ENCODE measurements at regions not wholly inside any gene's neighbourhood (a gene's known extent, or its start where the extent isn't known, plus 50 kb on each side); places are given as distances from the start of the nearest gene placed in this dataset.

DNA sequence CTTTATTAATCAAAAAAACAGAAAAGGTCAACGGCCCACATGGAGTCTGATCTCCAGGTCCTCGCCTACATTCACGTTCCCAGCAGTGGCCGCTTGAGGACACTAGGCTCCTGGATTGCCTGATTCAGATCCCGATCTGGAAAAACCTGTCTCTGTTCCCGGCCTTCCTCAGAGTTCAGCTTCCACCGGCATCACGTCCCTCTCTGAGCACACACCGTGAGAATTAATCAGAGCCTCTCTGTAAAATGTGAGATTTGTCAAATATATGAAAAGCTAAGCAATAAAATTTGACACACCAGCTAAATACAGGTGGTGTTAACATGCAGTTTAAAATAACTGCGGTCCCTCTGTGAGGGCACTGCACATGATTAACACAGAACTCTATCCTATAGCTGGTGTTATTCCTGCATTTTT is 122.8 kb upstream of the COL21A1 start:
- peak overlapping the region in 9 of 11 experiments; percentile 3 to 74 (median 37); a peak in 13 of 22 replicates for H3K4me2 ChIP-seq
- 0 out of 22 replicates have a peak overlapping the region, but pooled peaks of 1 of the 11 experiments have one; percentile 4 for H3K27ac ChIP-seq
- peaks cover 12 to 34% (median 16%) of the 10 kb centered on the region in 10 experiments; a peak in 18 of 20 replicates for H3K4me1 ChIP-seq
- TF ChIP-seq Cebpa-rat (IDR thresholded peaks at IDR 0.05): no peak
- H3K4me3 ChIP-seq: no peak overlapping the region
- no peaks in the 10 kb centered on the region for H3K9me3 ChIP-seq (replicated peaks in 1 of 11)
- no peaks in the 10 kb centered on the region for H3K36me3 ChIP-seq
- peaks cover 0 to 59% (median 0%) of the 10 kb centered on the region in 11 experiments; a peak in 5 of 22 replicates for H3K27me3 ChIP-seq
- no peak overlapping the region for H3K9ac ChIP-seq
- H4K20me1 ChIP-seq: peaks cover 0 to 10% (median 0%) of the 10 kb centered on the region in 11 experiments; a peak in 1 of 22 replicates

DNA sequence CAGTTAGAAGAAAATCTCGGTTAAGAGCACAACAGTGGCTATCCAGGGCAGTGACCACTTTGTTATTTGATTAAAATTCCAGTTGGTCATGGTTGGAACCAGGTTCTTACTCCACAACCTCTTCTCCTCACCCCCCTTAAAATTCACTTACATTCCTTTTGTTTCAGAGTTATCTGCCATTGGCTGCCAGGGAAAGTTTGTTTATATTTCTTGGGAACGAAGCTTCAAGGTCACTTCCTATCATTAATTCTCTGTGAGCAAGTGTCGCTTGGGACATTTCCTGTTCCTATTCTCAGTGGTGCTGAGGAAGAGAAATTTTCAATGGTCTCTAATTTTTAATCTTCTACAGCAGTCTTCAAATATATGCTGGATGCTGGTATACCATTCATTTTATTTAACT is 121.1 kb upstream of the COL21A1 start:
- TF ChIP-seq Cebpa-rat (IDR thresholded peaks at IDR 0.05): no peak
- no peak overlapping the region for H3K27ac ChIP-seq

DNA sequence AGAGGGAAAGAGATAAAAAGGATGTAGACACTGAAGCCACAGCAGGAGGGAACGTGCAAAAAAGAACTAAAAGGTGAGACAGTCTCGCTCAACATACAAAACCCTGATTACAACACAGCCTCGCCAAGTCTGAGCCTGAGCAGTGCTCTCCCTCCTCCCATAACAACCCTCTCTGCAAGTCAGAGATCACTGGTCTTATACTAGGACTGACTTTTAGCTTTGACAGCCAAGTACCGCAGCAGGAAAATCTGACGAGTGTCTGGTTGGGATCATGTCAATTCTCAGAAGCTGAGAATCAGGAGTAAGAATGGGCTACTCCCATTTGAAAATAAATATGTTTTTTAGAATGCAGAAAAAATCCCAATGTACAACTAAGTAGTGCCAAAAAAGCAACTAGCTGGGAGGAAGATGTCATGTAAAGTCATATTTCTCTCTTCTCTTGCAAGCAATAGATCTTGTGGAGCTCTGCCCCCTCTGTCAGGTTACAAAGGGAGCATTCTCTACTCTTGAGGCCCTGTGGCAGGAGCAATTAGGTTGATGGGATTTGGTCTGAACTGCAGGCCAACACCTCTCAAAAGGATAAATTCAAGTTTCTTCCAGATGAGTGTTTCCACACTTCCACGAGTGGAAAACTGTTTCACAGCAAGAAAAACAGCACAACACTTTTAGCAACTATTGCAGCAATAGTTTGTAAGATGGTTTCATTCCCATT is 118.9 kb upstream of the COL21A1 start:
- Histone ChIP-seq H3K36me3 (no peaks in the 10 kb centered on the region), H3K9me3 (replicated peaks in 1 of 11) (no peaks in the 10 kb centered on the region), H3K27ac (no peak overlapping the region), H3K27me3 (peaks cover 0 to 30% (median 0%) of the 10 kb centered on the region in 11 experiments; a peak in 2 of 22 replicates), H4K20me1 (peaks cover 0 to 4% (median 0%) of the 10 kb centered on the region in 11 experiments; a peak in 1 of 22 replicates), H3K4me1 (peaks cover 12 to 28% (median 14%) of the 10 kb centered on the region in 10 experiments; a peak in 18 of 20 replicates), H3K4me3 (no peak overlapping the region), H3K4me2 (no peak overlapping the region), H3K9ac (no peak overlapping the region)
- TF ChIP-seq Cebpa-rat (IDR thresholded peaks at IDR 0.05): no peak

More for the DNA sequence above, 121.1 kb upstream of the COL21A1 start:
- Histone ChIP-seq H3K9ac (no peak overlapping the region), H3K4me3 (no peak overlapping the region), H4K20me1 (peaks cover 0 to 10% (median 0%) of the 10 kb centered on the region in 11 experiments; a peak in 1 of 22 replicates), H3K36me3 (no peaks in the 10 kb centered on the region), H3K4me1 (peaks cover 12 to 34% (median 16%) of the 10 kb centered on the region in 10 experiments; a peak in 18 of 20 replicates), H3K27me3 (peaks cover 0 to 47% (median 0%) of the 10 kb centered on the region in 11 experiments; a peak in 5 of 22 replicates), H3K9me3 (replicated peaks in 1 of 11) (no peaks in the 10 kb centered on the region), H3K4me2 (peak overlapping the region in 2 of 11 experiments; percentile 35 to 60; a peak in 4 of 22 replicates)

DNA sequence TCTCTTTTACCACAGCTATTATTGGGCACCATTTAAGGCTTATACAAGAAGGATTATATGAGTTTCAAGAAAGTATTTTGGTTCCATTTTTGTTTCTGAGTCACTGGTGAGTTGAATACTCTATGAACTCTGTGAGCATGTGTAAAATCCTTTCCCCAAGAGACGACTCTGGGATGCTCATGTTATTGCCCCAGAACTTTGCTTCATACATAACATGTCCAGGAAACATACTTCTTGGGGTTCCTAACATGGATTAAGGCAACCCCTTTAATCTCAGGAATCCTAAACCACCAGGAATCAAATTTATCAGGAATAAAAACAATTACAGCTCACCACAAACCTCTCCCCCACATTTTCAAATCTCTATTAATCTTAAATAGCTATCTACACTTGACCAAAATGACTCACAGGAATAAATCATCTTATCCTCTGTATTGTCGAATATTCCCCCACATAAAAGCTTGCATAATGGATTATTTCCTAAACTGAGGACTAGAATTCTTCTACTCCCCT is 117.5 kb upstream of the COL21A1 start:
- H3K4me2 ChIP-seq: no peak overlapping the region
- H3K9ac ChIP-seq: no peak overlapping the region

DNA sequence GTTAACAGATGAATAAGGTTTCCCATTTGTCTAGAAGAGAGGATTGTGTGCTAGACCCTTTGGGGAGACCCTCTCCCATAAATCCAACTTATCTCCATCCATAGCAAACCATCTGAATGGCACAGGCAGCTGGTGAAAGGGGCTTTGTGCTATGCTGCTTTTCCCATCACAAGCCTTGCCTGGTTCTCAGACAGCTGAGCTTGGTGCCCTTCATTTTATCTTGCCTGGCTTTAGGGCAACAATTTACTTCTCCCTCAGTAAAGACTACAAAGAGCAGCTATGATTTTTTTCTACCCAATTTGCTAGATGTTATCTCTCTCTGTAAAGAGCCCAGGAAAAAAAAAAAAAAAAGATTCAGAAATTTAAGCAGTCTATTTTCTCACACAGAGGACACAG is 117.0 kb upstream of the COL21A1 start:
- H3K27me3 ChIP-seq: peaks cover 0 to 30% (median 0%) of the 10 kb centered on the region in 11 experiments; a peak in 2 of 22 replicates
- no peak overlapping the region for H3K4me2 ChIP-seq
- no peak overlapping the region for H3K4me3 ChIP-seq
- H4K20me1 ChIP-seq: no peaks in the 10 kb centered on the region
- H3K9me3 ChIP-seq (replicated peaks in 1 of 11): no peaks in the 10 kb centered on the region
- no peaks in the 10 kb centered on the region for H3K36me3 ChIP-seq
- H3K9ac ChIP-seq: no peak overlapping the region
- no peak overlapping the region for H3K27ac ChIP-seq
- no peak for TF ChIP-seq Cebpa-rat (IDR thresholded peaks at IDR 0.05)
- peaks cover 0 to 11% (median 0%) of the 10 kb centered on the region in 10 experiments; a peak in 2 of 20 replicates for H3K4me1 ChIP-seq

More for the DNA sequence above, 117.5 kb upstream of the COL21A1 start:
- Histone ChIP-seq H3K4me3 (no peak overlapping the region), H3K4me1 (peaks cover 0 to 14% (median 0%) of the 10 kb centered on the region in 10 experiments; a peak in 6 of 20 replicates), H3K27me3 (peaks cover 0 to 30% (median 0%) of the 10 kb centered on the region in 11 experiments; a peak in 2 of 22 replicates), H4K20me1 (no peaks in the 10 kb centered on the region), H3K36me3 (no peaks in the 10 kb centered on the region), H3K9me3 (replicated peaks in 1 of 11) (no peaks in the 10 kb centered on the region), H3K27ac (no peak overlapping the region)
- no peak for TF ChIP-seq Cebpa-rat (IDR thresholded peaks at IDR 0.05)

DNA sequence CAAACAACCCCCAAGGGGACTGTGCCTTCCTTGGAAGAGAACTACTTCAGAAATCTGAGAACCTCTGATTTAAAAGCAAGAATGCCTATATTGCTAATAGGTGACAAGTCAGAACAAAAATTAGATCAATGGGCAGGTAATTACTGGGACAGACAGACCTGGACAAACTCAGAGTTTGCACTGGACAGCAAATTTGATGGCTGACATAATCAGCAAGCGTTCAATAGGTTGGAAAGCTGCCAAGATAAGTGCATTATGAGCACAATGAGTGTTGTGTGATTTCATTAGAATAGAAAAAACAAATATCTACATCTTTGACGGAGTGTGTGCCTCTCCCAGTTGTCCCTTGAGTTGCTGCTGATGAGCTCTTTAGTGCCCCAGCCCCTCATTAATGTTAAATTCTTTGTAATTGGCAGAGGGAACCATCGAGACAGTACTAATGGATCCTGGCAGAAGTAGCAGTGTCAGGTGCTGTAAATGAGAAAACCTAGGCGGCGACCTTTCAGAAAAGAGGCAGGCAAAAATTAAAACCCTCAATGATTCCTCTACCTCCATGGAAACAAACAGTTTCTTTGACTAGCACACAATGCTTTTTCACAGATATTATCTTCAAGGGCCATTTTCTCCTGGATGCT is 116.5 kb upstream of the COL21A1 start:
- Histone ChIP-seq H3K4me2 (no peak overlapping the region), H3K9ac (no peak overlapping the region), H3K27me3 (peaks cover 0 to 27% (median 0%) of the 10 kb centered on the region in 11 experiments; a peak in 2 of 22 replicates), H3K36me3 (no peaks in the 10 kb centered on the region), H4K20me1 (no peaks in the 10 kb centered on the region), H3K9me3 (replicated peaks in 1 of 11) (no peaks in the 10 kb centered on the region), H3K27ac (no peak overlapping the region), H3K4me1 (peaks cover 0 to 7% (median 0%) of the 10 kb centered on the region in 10 experiments; a peak in 2 of 20 replicates), H3K4me3 (no peak overlapping the region)
- TF ChIP-seq Cebpa-rat (IDR thresholded peaks at IDR 0.05): no peak

DNA sequence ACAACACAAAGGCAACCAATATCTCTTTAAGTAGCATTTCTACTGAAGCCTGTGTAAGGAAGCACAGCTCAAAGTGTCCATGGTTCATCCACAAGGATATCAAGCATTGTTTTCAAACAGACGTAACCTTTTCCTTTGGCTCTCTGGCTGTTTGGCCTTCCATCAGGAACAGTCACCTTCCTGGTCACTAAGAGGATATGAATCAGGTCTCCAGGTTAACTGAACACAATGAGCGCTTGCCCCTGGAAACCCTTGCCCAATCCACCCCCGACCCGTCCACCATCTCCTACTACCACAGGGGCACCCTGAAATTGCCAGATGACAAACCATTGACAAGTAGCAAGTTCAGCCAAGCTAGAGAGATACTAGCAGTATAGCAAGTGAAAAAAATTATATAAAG is 114.4 kb upstream of the COL21A1 start:
- Histone ChIP-seq H4K20me1 (no peaks in the 10 kb centered on the region), H3K9me3 (replicated peaks in 1 of 11) (no peaks in the 10 kb centered on the region), H3K4me3 (no peak overlapping the region)

DNA sequence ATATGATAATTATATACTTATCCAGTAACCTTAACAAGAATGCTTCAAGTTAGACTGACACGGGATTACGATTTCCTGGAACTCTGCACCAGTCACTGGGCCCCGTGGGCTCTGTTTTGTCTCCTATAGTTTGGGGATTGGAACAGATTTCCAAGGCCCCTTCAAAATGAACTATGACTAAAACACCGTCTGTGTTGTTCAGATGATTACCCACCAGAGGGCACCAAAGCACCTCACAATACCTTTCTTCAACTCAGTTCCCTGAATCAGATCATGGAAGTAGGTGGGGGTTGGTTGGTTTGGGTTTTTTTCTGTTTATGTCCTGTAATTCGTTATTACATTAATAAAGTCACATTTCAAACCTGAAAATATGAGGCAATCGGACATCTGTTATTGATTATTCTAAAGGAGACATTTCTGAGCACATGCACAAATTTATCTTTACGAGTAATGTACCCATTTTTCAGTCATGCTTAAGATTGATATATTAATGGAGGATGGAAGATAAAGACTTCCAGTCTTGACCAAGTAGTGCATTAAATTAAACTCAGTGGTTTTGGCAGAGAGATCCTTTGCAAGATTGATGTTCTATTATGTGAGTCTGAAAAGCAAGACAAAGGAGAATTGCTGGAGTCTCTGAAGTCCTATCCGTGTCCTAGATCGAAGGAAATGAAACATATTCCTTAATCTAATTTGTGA is 112.0 kb upstream of the COL21A1 start:
- Histone ChIP-seq H3K27ac (no peak overlapping the region), H3K9me3 (replicated peaks in 1 of 11) (no peaks in the 10 kb centered on the region), H4K20me1 (no peaks in the 10 kb centered on the region), H3K4me3 (no peak overlapping the region), H3K36me3 (no peaks in the 10 kb centered on the region), H3K9ac (no peak overlapping the region), H3K4me2 (no peak overlapping the region), H3K27me3 (peaks cover 0 to 4% (median 0%) of the 10 kb centered on the region in 11 experiments; a peak in 1 of 22 replicates), H3K4me1 (no peaks in the 10 kb centered on the region)
- TF ChIP-seq Cebpa-rat (IDR thresholded peaks at IDR 0.05): no peak

More for the DNA sequence above, 114.4 kb upstream of the COL21A1 start:
- Histone ChIP-seq H3K4me1 (no peaks in the 10 kb centered on the region), H3K27me3 (peaks cover 0 to 16% (median 0%) of the 10 kb centered on the region in 11 experiments; a peak in 2 of 22 replicates), H3K9ac (no peak overlapping the region), H3K27ac (no peak overlapping the region), H3K36me3 (no peaks in the 10 kb centered on the region), H3K4me2 (no peak overlapping the region)
- no peak for TF ChIP-seq Cebpa-rat (IDR thresholded peaks at IDR 0.05)

Data from BLaER1 treated with 17β-estradiol and CSF1 and Interleukin-3, amounts not matched to agents 10 nM and 100 nM (cell line).